ENCODE measurements at regions not wholly inside any gene's neighbourhood (a gene's known extent, or its start where the extent isn't known, plus 50 kb on each side); places are given as distances from the start of the nearest gene placed in this dataset.

DNA sequence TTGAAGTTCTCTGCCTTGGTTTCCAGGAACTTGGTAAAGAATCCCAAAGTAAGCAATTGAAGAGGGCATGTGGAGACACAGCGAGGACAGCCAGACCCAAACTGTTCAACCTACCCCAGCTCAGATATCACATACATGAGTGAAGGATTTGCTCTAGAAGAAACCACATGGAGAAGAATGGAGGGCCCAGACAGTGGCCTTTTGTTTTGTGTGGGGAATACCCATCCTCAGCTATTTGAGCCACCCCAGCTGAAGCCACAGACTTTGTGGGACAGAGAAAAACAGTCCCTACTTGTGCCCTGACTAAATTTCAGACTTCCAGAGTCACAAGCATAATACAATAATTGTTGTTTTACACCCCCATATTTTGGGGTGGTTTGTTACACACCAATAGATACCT is 387.1 kb downstream of the ZSWIM6 start:
- Histone ChIP-seq H3K9ac (ENCODE audit: low read length) (no peak overlapping the region), H3K4me3 (ENCODE audit: low read length) (no peak overlapping the region), H3K9me3 (ENCODE audit: control insufficient read depth, low read length) (no peaks in the 10 kb centered on the region), H3K4me1 (ENCODE audit: control insufficient read depth, insufficient read depth, low read length) (no peaks in the 10 kb centered on the region), H3K27me3 (ENCODE audit: control insufficient read depth, insufficient read depth, low read length) (no peaks in the 10 kb centered on the region), H3K36me3 (ENCODE audit: control insufficient read depth, insufficient read depth, low read length) (no peaks in the 10 kb centered on the region)

DNA sequence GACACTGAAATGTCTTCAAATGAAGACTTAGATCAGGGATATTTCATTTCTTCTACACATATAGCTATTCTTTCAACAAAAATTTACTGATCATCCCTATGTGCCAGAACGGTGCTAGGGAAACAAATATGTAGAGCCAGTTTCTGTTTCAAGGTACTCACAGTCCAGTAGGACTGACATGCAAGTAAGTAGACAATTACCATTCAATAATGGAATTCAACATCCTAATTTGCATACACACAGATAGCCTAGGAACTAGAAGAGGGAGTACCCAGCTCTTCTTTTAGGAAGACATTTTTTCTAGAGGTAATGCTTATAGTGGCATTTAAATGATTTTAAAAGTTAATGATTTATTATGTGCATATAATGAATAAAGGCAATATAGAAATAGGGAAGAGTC is 388.8 kb downstream of the ZSWIM6 start:
- H3K27me3 ChIP-seq (ENCODE audit: control insufficient read depth, insufficient read depth, low read length) = no peaks in the 10 kb centered on the region
- H3K9me3 ChIP-seq (ENCODE audit: control insufficient read depth, low read length) = no peaks in the 10 kb centered on the region
- no peaks in the 10 kb centered on the region for H3K36me3 ChIP-seq (ENCODE audit: control insufficient read depth, insufficient read depth, low read length)
- no peak overlapping the region for H3K4me3 ChIP-seq (ENCODE audit: low read length)
- H3K4me1 ChIP-seq (ENCODE audit: control insufficient read depth, insufficient read depth, low read length) = no peaks in the 10 kb centered on the region
- no peak overlapping the region for H3K9ac ChIP-seq (ENCODE audit: low read length)

- H3K36me3 ChIP-seq (ENCODE audit: control insufficient read depth, insufficient read depth, low read length) = no peaks in the 10 kb centered on the region
- H3K9me3 ChIP-seq (ENCODE audit: control insufficient read depth, low read length) = no peaks in the 10 kb centered on the region
- peaks cover 5% of the 10 kb centered on the region for H3K27me3 ChIP-seq (ENCODE audit: control insufficient read depth, insufficient read depth, low read length)
Observed at GRCh38 chr5:61724102-61724501, 392.0 kb downstream of the ZSWIM6 start.

DNA sequence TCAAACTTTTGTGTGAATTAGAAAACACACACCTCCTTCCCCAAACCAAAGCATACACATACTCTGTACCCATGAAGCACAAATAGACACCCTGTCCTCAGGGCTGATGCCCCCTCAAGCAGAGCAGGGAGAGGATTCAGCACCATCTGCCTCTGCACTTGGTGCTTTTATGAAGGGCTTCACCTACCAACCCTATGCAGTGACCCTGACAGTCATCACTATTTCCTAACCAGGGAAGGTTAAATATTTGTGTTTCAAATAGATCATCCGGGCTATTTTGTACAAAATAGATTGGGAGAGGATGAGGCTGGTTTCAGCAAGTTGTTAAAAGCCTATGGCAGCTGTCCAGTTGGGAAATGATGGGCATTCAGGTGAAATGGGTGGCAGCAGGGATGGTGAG is 396.2 kb downstream of the ZSWIM6 start:
- Histone ChIP-seq H3K4me1 (ENCODE audit: control insufficient read depth, insufficient read depth, low read length) (no peaks in the 10 kb centered on the region), H3K27me3 (ENCODE audit: control insufficient read depth, insufficient read depth, low read length) (peaks cover 26% of the 10 kb centered on the region), H3K36me3 (ENCODE audit: control insufficient read depth, insufficient read depth, low read length) (no peaks in the 10 kb centered on the region), H3K4me3 (ENCODE audit: low read length) (no peak overlapping the region), H3K9me3 (ENCODE audit: control insufficient read depth, low read length) (no peaks in the 10 kb centered on the region), H3K9ac (ENCODE audit: low read length) (no peak overlapping the region)

More at GRCh38 chr5:61724102-61724501, 392.0 kb downstream of the ZSWIM6 start:
- Histone ChIP-seq H3K4me3 (ENCODE audit: low read length) (no peak overlapping the region), H3K9ac (ENCODE audit: low read length) (no peak overlapping the region), H3K4me1 (ENCODE audit: control insufficient read depth, insufficient read depth, low read length) (no peaks in the 10 kb centered on the region)

DNA sequence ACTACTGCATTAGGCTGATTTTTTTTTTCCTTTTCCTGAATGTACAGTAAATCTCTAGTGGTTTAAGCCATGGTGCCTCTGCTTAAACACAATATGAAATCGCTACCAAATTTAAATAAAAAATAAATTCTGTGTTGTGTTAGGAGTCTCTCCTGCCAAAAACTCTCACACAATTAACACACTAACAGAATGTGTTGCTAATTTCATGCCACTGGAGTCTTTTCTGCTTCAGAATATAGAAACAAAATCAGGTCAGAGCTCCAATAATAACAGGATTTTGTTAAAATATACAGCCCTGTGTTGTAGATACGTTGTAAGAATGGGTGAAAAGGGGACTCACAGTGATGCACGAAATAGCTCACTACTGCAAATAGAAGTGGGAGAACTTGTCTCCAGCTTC is 398.8 kb downstream of the ZSWIM6 start:
- H3K4me3 ChIP-seq (ENCODE audit: low read length) = no peak overlapping the region
- H3K27me3 ChIP-seq (ENCODE audit: control insufficient read depth, insufficient read depth, low read length) = peaks cover 26% of the 10 kb centered on the region
- H3K9ac ChIP-seq (ENCODE audit: low read length) = no peak overlapping the region
- H3K36me3 ChIP-seq (ENCODE audit: control insufficient read depth, insufficient read depth, low read length) = no peaks in the 10 kb centered on the region
- no peaks in the 10 kb centered on the region for H3K9me3 ChIP-seq (ENCODE audit: control insufficient read depth, low read length)
- no peaks in the 10 kb centered on the region for H3K4me1 ChIP-seq (ENCODE audit: control insufficient read depth, insufficient read depth, low read length)

GRCh38 chr5:61731267-61731945 is 399.3 kb downstream of the ZSWIM6 start:
- Histone ChIP-seq H3K36me3 (ENCODE audit: control insufficient read depth, insufficient read depth, low read length) (no peaks in the 10 kb centered on the region), H3K27me3 (ENCODE audit: control insufficient read depth, insufficient read depth, low read length) (peaks cover 26% of the 10 kb centered on the region), H3K9me3 (ENCODE audit: control insufficient read depth, low read length) (no peaks in the 10 kb centered on the region), H3K4me3 (ENCODE audit: low read length) (no peak overlapping the region), H3K9ac (ENCODE audit: low read length) (no peak overlapping the region), H3K4me1 (ENCODE audit: control insufficient read depth, insufficient read depth, low read length) (no peaks in the 10 kb centered on the region)

- H3K9me3 ChIP-seq (ENCODE audit: control insufficient read depth, low read length) = no peaks in the 10 kb centered on the region
- H3K4me3 ChIP-seq (ENCODE audit: low read length) = no peak overlapping the region
- H3K27me3 ChIP-seq (ENCODE audit: control insufficient read depth, insufficient read depth, low read length) = peaks cover 21% of the 10 kb centered on the region
- no peak overlapping the region for H3K9ac ChIP-seq (ENCODE audit: low read length)
- no peaks in the 10 kb centered on the region for H3K4me1 ChIP-seq (ENCODE audit: control insufficient read depth, insufficient read depth, low read length)
- no peaks in the 10 kb centered on the region for H3K36me3 ChIP-seq (ENCODE audit: control insufficient read depth, insufficient read depth, low read length)
Observed at GRCh38 chr5:61731946-61732314, 399.9 kb downstream of the ZSWIM6 start.

DNA sequence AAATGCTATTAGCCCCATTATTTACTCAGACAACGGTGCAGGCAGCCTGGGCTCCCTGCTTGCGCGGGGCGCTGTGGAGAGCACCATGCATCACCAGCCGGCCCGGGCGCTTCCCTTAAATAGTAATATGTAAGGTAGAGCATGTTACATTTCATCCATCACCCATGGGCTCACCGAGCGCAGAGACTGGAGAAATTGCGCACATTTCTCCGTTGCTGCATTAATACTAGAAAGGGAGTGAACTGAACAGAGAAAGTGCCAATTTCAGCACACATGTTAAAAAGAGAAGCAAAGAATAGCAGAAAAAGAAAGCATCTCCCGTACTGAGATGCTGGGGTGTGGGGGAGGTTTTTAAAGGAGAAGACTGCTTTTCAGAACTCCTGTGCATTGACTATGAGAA is 400.3 kb downstream of the ZSWIM6 start:
- Histone ChIP-seq H3K4me3 (ENCODE audit: low read length) (no peak overlapping the region), H3K9me3 (ENCODE audit: control insufficient read depth, low read length) (no peaks in the 10 kb centered on the region), H3K9ac (ENCODE audit: low read length) (no peak overlapping the region), H3K27me3 (ENCODE audit: control insufficient read depth, insufficient read depth, low read length) (peaks cover 20% of the 10 kb centered on the region), H3K36me3 (ENCODE audit: control insufficient read depth, insufficient read depth, low read length) (no peaks in the 10 kb centered on the region), H3K4me1 (ENCODE audit: control insufficient read depth, insufficient read depth, low read length) (no peaks in the 10 kb centered on the region)

DNA sequence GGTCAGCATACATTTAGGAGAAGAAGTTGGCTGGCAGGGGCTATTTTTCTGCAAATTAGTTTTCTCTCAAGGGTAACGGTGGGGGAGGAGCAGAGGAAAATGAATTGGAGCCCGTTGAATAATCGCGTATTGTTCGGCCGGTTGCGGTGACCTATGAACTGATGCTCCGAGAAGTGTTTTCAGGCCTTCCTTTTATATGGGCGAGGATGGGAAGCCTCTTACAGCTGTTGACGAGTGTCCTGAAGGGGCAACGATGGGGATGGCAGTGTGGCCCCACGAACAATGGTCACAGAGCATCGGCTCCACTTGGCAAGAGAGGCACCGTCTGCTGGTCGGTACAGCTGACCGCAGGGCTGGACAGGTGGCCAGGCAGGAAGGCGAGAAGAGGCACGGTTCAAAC is 400.7 kb downstream of the ZSWIM6 start:
- no peak overlapping the region for H3K4me3 ChIP-seq (ENCODE audit: low read length)
- no peaks in the 10 kb centered on the region for H3K4me1 ChIP-seq (ENCODE audit: control insufficient read depth, insufficient read depth, low read length)
- H3K9me3 ChIP-seq (ENCODE audit: control insufficient read depth, low read length) = no peaks in the 10 kb centered on the region
- no peaks in the 10 kb centered on the region for H3K36me3 ChIP-seq (ENCODE audit: control insufficient read depth, insufficient read depth, low read length)
- H3K27me3 ChIP-seq (ENCODE audit: control insufficient read depth, insufficient read depth, low read length) = peaks cover 20% of the 10 kb centered on the region
- H3K9ac ChIP-seq (ENCODE audit: low read length) = no peak overlapping the region

GRCh38 chr5:61734001-61734400 is 401.9 kb downstream of the ZSWIM6 start:
- no peak overlapping the region for H3K9ac ChIP-seq (ENCODE audit: low read length)
- H3K4me1 ChIP-seq (ENCODE audit: control insufficient read depth, insufficient read depth, low read length) = no peaks in the 10 kb centered on the region
- no peaks in the 10 kb centered on the region for H3K36me3 ChIP-seq (ENCODE audit: control insufficient read depth, insufficient read depth, low read length)
- H3K4me3 ChIP-seq (ENCODE audit: low read length) = no peak overlapping the region
- no peaks in the 10 kb centered on the region for H3K9me3 ChIP-seq (ENCODE audit: control insufficient read depth, low read length)
- H3K27me3 ChIP-seq (ENCODE audit: control insufficient read depth, insufficient read depth, low read length) = peaks cover 20% of the 10 kb centered on the region

DNA sequence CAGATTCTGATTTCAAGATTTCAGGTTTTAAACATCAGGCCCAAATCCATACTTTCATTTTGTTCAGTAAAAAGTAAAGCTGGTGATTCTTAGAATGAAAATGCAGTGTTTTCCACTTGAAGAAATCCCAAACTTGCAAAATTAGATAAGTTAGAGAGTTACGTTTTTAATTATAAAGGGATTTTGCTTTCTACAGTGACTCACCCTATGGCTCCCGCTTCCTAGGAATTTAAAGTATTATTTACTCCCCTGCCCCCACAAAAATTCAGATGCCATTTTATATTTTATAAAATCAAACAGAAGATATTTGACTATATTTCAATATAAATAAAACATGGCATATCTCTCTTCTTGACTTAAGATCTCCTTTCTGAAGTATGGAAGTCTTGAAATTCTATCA is 402.9 kb downstream of the ZSWIM6 start:
- Histone ChIP-seq H3K4me3 (ENCODE audit: low read length) (no peak overlapping the region), H3K9me3 (ENCODE audit: control insufficient read depth, low read length) (no peaks in the 10 kb centered on the region), H3K36me3 (ENCODE audit: control insufficient read depth, insufficient read depth, low read length) (no peaks in the 10 kb centered on the region), H3K4me1 (ENCODE audit: control insufficient read depth, insufficient read depth, low read length) (no peaks in the 10 kb centered on the region), H3K9ac (ENCODE audit: low read length) (no peak overlapping the region), H3K27me3 (ENCODE audit: control insufficient read depth, insufficient read depth, low read length) (peaks cover 20% of the 10 kb centered on the region)

DNA sequence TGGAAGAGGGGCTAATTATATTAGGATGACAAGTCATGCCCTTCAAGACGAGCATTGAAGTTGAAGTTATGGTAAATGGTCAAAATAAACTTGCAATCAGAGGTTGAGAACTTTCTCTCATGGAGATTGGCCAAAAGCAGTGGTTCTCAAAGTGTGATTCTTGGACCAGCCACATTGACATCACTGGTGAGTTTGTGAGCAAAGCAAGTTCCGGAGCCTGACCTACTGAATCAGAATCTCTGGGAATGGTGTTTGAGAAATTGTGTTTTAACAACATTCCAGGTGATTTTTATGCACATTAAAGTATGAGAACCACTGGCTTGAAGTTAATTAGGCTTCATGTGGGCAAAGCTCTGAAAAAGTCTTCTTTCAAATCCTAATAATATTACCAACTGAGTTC is 403.5 kb downstream of the ZSWIM6 start:
- no peaks in the 10 kb centered on the region for H3K4me1 ChIP-seq (ENCODE audit: control insufficient read depth, insufficient read depth, low read length)

GRCh38 chr5:61735995-61736394 is 403.9 kb downstream of the ZSWIM6 start:
- H3K36me3 ChIP-seq (ENCODE audit: control insufficient read depth, insufficient read depth, low read length) = no peaks in the 10 kb centered on the region
- H3K9ac ChIP-seq (ENCODE audit: low read length) = no peak overlapping the region
- no peak overlapping the region for H3K4me3 ChIP-seq (ENCODE audit: low read length)
- no peaks in the 10 kb centered on the region for H3K4me1 ChIP-seq (ENCODE audit: control insufficient read depth, insufficient read depth, low read length)
- H3K9me3 ChIP-seq (ENCODE audit: control insufficient read depth, low read length) = no peaks in the 10 kb centered on the region
- peaks cover 19% of the 10 kb centered on the region for H3K27me3 ChIP-seq (ENCODE audit: control insufficient read depth, insufficient read depth, low read length)

More for the DNA sequence above, 403.5 kb downstream of the ZSWIM6 start:
- H3K27me3 ChIP-seq (ENCODE audit: control insufficient read depth, insufficient read depth, low read length) = peaks cover 20% of the 10 kb centered on the region
- H3K9me3 ChIP-seq (ENCODE audit: control insufficient read depth, low read length) = no peaks in the 10 kb centered on the region
- no peak overlapping the region for H3K4me3 ChIP-seq (ENCODE audit: low read length)
- no peak overlapping the region for H3K9ac ChIP-seq (ENCODE audit: low read length)
- H3K36me3 ChIP-seq (ENCODE audit: control insufficient read depth, insufficient read depth, low read length) = no peaks in the 10 kb centered on the region
